GM18867 (cell line): ENCODE measurements at regions not wholly inside any gene's neighbourhood (a gene's known extent, or its start where the extent isn't known, plus 50 kb on each side); places are given as distances from the start of the nearest gene placed in this dataset.
"Not testable (repeated sequence)": the region's sequence is repeated elsewhere in the genome, so short reads cannot be mapped to it uniquely, and the experiment has no call there.

Experiments used
- ATAC-seq: cut with Tn5 transposase; IDR thresholded peaks from one replicate; pipeline ENCODE4 v1.9.1; 2021; ENCODE audit warnings: mild to moderate bottlenecking, moderate library complexity; ENCODE audit not compliant: unreplicated experiment

DNA sequence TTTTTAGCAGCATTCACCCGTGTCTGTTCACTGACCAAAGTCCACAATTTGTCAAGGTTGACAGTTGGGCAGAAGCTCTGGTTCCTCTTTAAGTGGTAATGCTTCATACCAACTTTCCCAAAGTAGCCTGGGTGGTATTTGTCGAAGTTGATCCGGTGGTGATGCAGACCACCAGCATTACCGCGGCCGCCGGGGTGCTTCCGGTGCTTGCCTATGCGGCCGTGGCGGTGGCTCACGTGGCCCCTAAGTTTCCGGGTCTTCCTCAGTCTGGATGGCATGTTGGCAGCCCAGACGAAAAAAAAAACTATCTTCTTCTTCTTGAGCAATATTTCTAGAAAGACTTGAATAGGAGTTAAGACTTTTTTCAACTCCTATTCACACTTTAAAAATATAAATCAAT, 151.4 kb upstream of the RGS17 start:
- not testable (repeated sequence) for ATAC-seq

DNA sequence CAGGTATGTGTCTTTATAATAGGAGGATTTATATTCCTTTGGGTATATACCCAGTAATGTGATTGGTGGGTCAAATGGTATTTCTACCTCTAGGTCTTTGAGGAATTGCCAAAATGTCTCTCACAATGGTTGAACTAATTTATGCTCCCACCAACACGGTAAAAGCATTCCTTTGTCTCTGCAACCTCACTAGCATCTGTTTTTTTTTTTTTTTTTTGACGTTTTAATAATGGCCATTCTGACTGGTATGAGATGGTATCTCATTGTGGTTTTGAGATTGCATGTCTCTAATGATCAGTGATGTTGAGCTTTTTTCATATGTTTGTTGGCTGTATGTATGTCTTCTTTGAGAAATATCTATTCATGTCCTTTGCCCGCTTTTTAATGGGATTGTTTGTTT, 144.9 kb upstream of the RGS17 start:
- no peak for ATAC-seq

GRCh38 chr6:153272201-153272980, 141.3 kb upstream of the RGS17 start:
- no peak for ATAC-seq

DNA sequence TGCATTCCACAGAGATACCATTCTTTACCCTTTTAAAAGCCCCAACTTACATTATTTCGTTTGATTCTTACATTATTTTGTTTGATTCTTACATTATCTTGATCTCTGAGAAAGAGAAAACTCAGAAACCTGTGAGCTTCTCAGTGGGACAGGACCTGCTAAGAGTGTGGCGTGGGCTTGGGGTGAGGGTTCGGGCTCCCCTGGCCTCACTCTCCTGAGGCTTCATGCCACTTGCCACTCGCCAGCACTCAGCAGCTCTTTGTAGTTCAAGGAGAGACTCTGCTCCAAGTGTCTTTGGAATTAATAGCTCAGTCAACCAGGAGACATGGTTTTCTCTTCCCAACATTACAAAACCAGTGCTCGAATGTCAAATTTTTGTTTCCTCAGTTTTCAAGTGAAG, 132.4 kb upstream of the RGS17 start:
- ATAC-seq: no peak

GRCh38 chr6:153251326-153251725, 120.2 kb upstream of the RGS17 start:
- no peak for ATAC-seq

DNA sequence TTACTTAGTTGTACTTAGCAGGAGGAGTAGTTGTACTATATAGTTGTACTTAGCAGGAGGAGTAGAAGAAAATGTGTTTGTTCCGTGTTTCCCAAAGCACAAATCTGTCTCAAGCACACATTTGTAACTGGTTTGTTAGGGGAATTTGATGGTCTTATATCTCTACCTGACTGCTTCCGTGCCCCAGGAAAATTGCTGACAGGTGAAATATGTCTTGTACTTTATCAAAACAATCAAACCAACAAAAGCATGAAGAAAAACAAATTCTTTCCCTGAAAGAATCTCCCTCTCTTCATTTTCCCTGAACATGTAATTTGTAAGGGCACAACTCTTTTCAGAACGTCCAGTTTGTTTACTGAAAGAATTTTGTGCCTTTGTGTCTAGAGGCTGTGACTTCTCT, 106.6 kb upstream of the RGS17 start:
- ATAC-seq: no peak

GRCh38 chr6:153231048-153231646, 100.1 kb upstream of the RGS17 start:
- no peak for ATAC-seq

GRCh38 chr6:153218184-153218792, 87.2 kb upstream of the RGS17 start:
- no peak for ATAC-seq

DNA sequence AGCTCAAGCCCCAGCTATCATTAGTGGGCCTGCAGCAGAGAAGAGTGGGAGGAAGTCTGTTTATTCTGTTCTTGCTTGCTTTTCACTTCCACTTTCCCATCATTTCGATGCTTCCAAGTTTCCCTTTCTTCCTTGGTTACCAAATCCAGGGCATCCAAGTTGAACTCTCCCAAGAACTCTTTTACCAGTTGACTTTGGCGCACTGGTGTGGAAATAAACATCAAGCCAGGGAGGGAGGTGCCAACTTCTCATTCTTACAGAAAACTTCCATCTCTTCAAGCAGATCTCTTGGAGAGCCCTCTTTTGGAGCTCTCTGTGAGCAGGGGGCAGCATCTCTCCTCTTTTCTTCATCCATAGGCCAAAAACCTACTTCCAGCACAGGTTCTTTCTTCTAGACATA, 85.7 kb upstream of the RGS17 start:
- ATAC-seq: no peak

DNA sequence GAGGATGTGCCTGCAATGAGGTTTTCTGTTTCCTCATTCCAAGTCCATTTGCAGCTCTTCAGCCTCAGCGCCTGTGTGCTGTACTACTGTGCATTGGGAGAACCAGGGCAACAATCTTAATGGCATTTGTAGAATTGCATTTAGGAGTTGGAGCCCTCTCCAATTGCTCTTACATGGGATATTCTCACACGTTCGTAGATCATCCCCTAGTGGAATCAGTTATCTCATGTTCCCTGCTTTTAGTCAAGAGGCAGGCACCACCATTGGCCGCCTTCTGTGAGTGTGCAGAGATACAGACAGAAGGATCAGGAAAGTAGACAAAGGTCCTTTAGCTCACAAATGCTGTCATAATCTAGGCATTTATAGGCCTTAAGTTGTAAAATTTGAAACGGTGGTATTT, 84.2 kb upstream of the RGS17 start:
- no peak for ATAC-seq

GRCh38 chr6:153214436-153214835, 83.4 kb upstream of the RGS17 start:
- ATAC-seq: no peak

GRCh38 chr6:153210083-153210482, 79.0 kb upstream of the RGS17 start:
- ATAC-seq: peak; percentile 93

GRCh38 chr6:153208706-153209105, 77.6 kb upstream of the RGS17 start:
- no peak for ATAC-seq

- ATAC-seq: no peak
These were observed 76.5 kb upstream of the RGS17 start for GRCh38 chr6:153207617-153208016.

DNA sequence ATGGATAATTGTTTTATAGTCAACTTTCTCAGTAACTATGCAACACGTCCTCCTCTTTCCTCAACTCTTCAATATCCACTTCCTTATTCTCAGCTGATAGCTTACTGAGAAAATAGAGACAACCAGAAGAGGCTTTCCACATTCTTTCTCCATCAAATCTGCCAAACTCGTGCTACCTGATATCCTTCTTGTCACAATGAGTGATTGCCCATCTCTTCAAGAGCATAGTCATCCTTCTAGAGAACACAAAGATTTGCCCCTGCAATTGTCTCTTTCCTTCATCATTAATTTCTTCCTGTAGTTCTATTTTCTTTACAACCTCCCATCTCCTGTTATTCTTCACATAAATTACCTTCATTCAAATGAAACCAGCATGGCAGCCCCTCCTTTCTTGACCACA, 75.9 kb upstream of the RGS17 start:
- ATAC-seq: no peak

GRCh38 chr6:153192943-153193885, 62.1 kb upstream of the RGS17 start:
- ATAC-seq: no peak

DNA sequence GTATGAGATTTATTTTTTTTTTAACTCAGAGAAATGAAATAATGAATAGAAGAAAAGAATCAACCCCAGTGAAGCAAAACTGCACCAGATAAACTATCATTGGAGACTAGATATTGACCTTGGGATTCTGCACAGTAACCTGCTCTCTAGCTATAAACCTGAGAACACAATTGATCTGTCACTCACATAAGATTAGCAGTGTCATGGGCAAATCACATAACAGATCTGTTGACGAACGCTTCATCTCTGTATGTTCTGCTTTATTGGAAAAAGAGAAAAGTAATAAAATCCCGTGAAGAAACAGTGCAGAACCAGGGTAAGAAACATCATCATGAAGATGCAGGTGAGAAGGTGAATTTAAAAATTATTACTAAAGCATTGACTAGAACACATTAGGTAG, 52.8 kb upstream of the RGS17 start:
- no peak for ATAC-seq
